ENCODE measurements at regions not wholly inside any gene's neighbourhood (a gene's known extent, or its start where the extent isn't known, plus 50 kb on each side); places are given as distances from the start of the nearest gene placed in this dataset.

- TF ChIP-seq YBX1 (IDR thresholded peaks at IDR 0.05) (no peak), POLR2A (IDR thresholded peaks at IDR 0.05; ENCODE audit: low read depth, low read length) (no peak), CTCF (IDR thresholded peaks at IDR 0.05 in 2 of 3, conservative IDR thresholded peaks at IDR 0.05 in 1 of 3; ENCODE audit: control insufficient read depth in 2 of 3, extremely low read depth in 1 of 3, insufficient read depth in 1 of 3, low read depth in 3 of 3, low read length in 3 of 3) (no peak)
These were observed 69.4 kb upstream of the PFN2 start for GRCh38 chr3:150040097-150040496.
